Liver (tissue), 8 donors: ENCODE measurements at regions not wholly inside any gene's neighbourhood (a gene's known extent, or its start where the extent isn't known, plus 50 kb on each side); places are given as distances from the start of the nearest gene placed in this dataset.

ENCODE experiments used
- DNase-seq: peaks from one replicate; pipeline ENCODE4 v3.0.0-alpha.2; 2017; ENCODE audit warnings: low spot score
- H3K27ac ChIP-seq, 2 donors: one replicate each; pipeline ENCODE4 v1.7.0; 2013; ENCODE audit warnings: inconsistent platforms in 2 of 2, low read length in 2 of 2, control low read depth in 1 of 2, low read depth in 1 of 2, mild to moderate bottlenecking in 1 of 2
- H3K27me3 ChIP-seq, 4 donors: one replicate each; pipeline versions ENCODE4 v1.6.1 to v1.7.0; 2013; ENCODE audit warnings: low read length in 3 of 4, inconsistent platforms in 1 of 4, mild to moderate bottlenecking in 1 of 4, moderate library complexity in 1 of 4; ENCODE audit not compliant: control insufficient read depth in 4 of 4, insufficient read depth in 4 of 4
- H3K36me3 ChIP-seq, 4 donors: one replicate each; pipeline versions ENCODE4 v1.6.1 to v1.7.0; 2013; ENCODE audit warnings: low read length in 3 of 4, mild to moderate bottlenecking in 3 of 4, low read depth in 1 of 4, moderate library complexity in 1 of 4; ENCODE audit not compliant: control insufficient read depth in 4 of 4, insufficient read depth in 3 of 4
- H3K4me1 ChIP-seq, 4 donors: one replicate each; pipeline versions ENCODE4 v1.6.1 to v1.7.0; 2013; ENCODE audit warnings: low read length in 3 of 4, mild to moderate bottlenecking in 3 of 4, moderate library complexity in 1 of 4; ENCODE audit not compliant: control insufficient read depth in 4 of 4, insufficient read depth in 4 of 4
- H3K4me3 ChIP-seq, 3 donors: one replicate each; pipeline versions ENCODE4 v1.6.1 to v1.7.0; 2013; ENCODE audit warnings: low read length in 3 of 3, control low read depth in 1 of 3, low read depth in 1 of 3, mild to moderate bottlenecking in 1 of 3
- H3K9ac ChIP-seq, 2 donors: one replicate each; pipeline ENCODE4 v1.7.0; 2013; ENCODE audit warnings: low read length in 2 of 2, mild to moderate bottlenecking in 2 of 2, moderate library complexity in 2 of 2, control low read depth in 1 of 2, low read depth in 1 of 2
- H3K9me3 ChIP-seq, 4 donors: one replicate each; pipeline versions ENCODE4 v1.6.1 to v1.7.0; 2013; ENCODE audit warnings: low read length in 3 of 4; ENCODE audit not compliant: control insufficient read depth in 4 of 4
- EGR1 ChIP-seq, 2 donors: IDR thresholded peaks; 2 replicates each; pipeline ENCODE4 v1.6.1; 2016 to 2018; ENCODE audit warnings: antibody characterized with exemption in 2 of 2, low read depth in 2 of 2
- FOXA1 ChIP-seq: IDR thresholded peaks from 2 replicates; pipeline ENCODE4 v1.6.1; 2016; ENCODE audit warnings: antibody characterized with exemption
- FOXA2 ChIP-seq: IDR thresholded peaks from 2 replicates; pipeline ENCODE4 v1.6.1; 2016; ENCODE audit warnings: antibody characterized with exemption
- GABPA ChIP-seq, 2 donors: IDR thresholded peaks in 1 of 2; conservative IDR thresholded peaks in 1 of 2; 2 replicates each; pipeline ENCODE4 v1.6.1; 2016; ENCODE audit warnings: antibody characterized with exemption in 2 of 2, mild to moderate bottlenecking in 1 of 2, moderate library complexity in 1 of 2
- HNF4A ChIP-seq, 2 donors: conservative IDR thresholded peaks; 2 replicates each; pipeline ENCODE4 v1.6.1; 2016; ENCODE audit warnings: antibody characterized with exemption in 2 of 2, mild to moderate bottlenecking in 2 of 2
- HNF4G ChIP-seq: IDR thresholded peaks from 2 replicates; pipeline ENCODE4 v1.6.1; 2016; ENCODE audit warnings: antibody characterized with exemption
- JUND ChIP-seq, 2 donors: IDR thresholded peaks; 2 replicates each; pipeline ENCODE4 v1.6.1; 2016; ENCODE audit warnings: antibody characterized with exemption in 2 of 2
- MAX ChIP-seq: IDR thresholded peaks from 2 replicates; pipeline ENCODE4 v1.6.1; 2016; ENCODE audit warnings: antibody characterized with exemption
- NR2F2 ChIP-seq: IDR thresholded peaks from 2 replicates; pipeline ENCODE4 v1.6.1; 2016; ENCODE audit warnings: antibody characterized with exemption
- RAD21 ChIP-seq, 2 donors: IDR thresholded peaks; 2 replicates each; pipeline ENCODE4 v1.6.1; 2016; ENCODE audit warnings: antibody characterized with exemption in 2 of 2, mild to moderate bottlenecking in 2 of 2
- REST ChIP-seq: IDR thresholded peaks from 2 replicates; pipeline ENCODE4 v1.6.1; 2016; ENCODE audit warnings: antibody characterized with exemption, mild to moderate bottlenecking
- RXRA ChIP-seq, 2 donors: IDR thresholded peaks; 2 replicates each; pipeline ENCODE4 v1.6.1; 2017 to 2018; ENCODE audit warnings: antibody characterized with exemption in 2 of 2, mild to moderate bottlenecking in 1 of 2
- SP1 ChIP-seq: IDR thresholded peaks from 2 replicates; pipeline ENCODE4 v1.6.1; 2018; ENCODE audit warnings: antibody characterized with exemption, mild to moderate bottlenecking
- TAF1 ChIP-seq: conservative IDR thresholded peaks from 2 replicates; pipeline ENCODE4 v1.6.1; 2016; ENCODE audit warnings: antibody characterized with exemption, mild to moderate bottlenecking
- YY1 ChIP-seq: IDR thresholded peaks from 2 replicates; pipeline ENCODE4 v1.6.1; 2016; ENCODE audit warnings: antibody characterized with exemption, mild to moderate bottlenecking
- ZBTB33 ChIP-seq: IDR thresholded peaks from 2 replicates; pipeline ENCODE4 v1.6.1; 2016; ENCODE audit warnings: antibody characterized with exemption
- WGBS: extraction: QIAGEN DNeasy Blood & Tissue Kit; methylation state at CpG from one replicate; pipeline ENCODE4 v1.1.7; 2013; 5-methylcytosine and 5-hydroxymethylcytosine counted together
- TF ChIP-seq, protein P1 (sequence below): IDR thresholded peaks from 2 replicates; pipeline ENCODE4 v1.6.1; 2016; ENCODE audit warnings: antibody characterized with exemption
- TF ChIP-seq, protein P2 (sequence below): fragments of 150-350 bp; IDR thresholded peaks from 2 replicates; pipeline ENCODE4 v1.5.1; 2017; ENCODE audit warnings: improper control_type of control experiment, low read depth, low read length; ENCODE audit not compliant: missing input control
- donor health status: healthy.
- donor health status: healthy.
- donor health status: healthy.
- donor health status: healthy.
- donor health status: healthy.

DNA sequence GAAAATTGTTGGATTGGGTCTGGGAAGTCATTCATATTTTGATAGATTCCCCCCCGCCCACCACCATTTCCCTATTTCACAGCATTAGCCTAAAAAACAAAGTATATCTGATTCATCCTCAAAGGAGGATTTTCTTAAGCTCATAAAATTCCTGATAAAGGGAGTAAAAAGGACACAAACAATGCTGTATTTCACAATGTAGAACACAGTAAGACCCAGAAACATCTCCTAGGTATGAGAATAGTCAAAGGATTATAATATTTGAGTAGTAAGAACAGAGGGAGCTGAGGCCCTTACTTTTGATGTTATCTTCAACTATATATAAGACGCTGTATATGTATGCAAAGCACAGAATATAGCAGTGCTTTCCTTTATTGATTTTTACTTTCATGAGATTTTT, 225.3 kb downstream of the TGFB2 start:
- WGBS: 86% methylated on average over 2 of the region's 2 CpGs
- TF ChIP-seq GABPA (IDR thresholded peaks at IDR 0.05 in 1 of 2, conservative IDR thresholded peaks at IDR 0.05 in 1 of 2): no peak
- no peak for TF ChIP-seq HNF4A (conservative IDR thresholded peaks at IDR 0.05)
- no peak for TF ChIP-seq YY1
- no peak for TF ChIP-seq EGR1 (IDR thresholded peaks at IDR 0.05; ENCODE audit: low read depth in 2 of 2)
- TF ChIP-seq RAD21 (IDR thresholded peaks at IDR 0.05): no peak
- TF ChIP-seq NR2F2: no peak
- no peak for TF ChIP-seq ZBTB33
- no peak for TF ChIP-seq TAF1
- TF ChIP-seq MAX: no peak
- no peak for TF ChIP-seq FOXA2
- no peak for TF ChIP-seq FOXA1
- no peak for TF ChIP-seq JUND (IDR thresholded peaks at IDR 0.05)
- TF ChIP-seq RXRA (IDR thresholded peaks at IDR 0.05): no peak
- no peak for TF ChIP-seq HNF4G
- no peak for TF ChIP-seq REST
- no peak for TF ChIP-seq SP1
- TF ChIP-seq, protein P1, sequence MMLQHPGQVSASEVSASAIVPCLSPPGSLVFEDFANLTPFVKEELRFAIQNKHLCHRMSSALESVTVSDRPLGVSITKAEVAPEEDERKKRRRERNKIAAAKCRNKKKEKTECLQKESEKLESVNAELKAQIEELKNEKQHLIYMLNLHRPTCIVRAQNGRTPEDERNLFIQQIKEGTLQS: no peak
- no peak overlapping the region for H3K9ac ChIP-seq
- peaks cover 0 to 3% (median 0%) of the 10 kb centered on the region in 4 donors for H3K27me3 ChIP-seq
- H3K36me3 ChIP-seq: no peaks in the 10 kb centered on the region
- no peak overlapping the region for H3K27ac ChIP-seq
- no peak overlapping the region for H3K4me3 ChIP-seq
- DNase-seq: no peak
- H3K9me3 ChIP-seq: peaks cover 0 to 2% (median 0%) of the 10 kb centered on the region in 4 donors
- no peaks in the 10 kb centered on the region for H3K4me1 ChIP-seq

DNA sequence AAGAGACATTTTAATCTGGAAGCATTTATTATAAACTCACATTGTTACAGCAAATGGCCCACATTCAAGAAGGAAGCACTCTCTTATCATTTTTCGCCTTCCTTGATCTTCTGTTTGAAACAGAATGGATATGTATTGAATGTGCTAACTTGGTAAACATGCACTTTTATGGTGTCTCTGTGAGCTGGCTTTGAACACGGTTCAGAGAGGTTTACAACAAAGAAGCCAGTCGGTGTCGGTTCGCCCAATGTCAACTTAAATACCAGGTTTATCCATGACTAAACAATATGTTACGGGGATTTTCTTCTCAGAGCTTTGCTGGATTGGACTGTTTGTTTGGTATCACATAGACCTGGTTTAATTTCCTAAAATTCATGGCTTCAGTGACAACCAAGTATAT, 226.4 kb downstream of the TGFB2 start:
- H3K4me1 ChIP-seq: no peaks in the 10 kb centered on the region
- no peak for DNase-seq
- 83% methylated on average over 6 of the region's 6 CpGs for WGBS
- no peak for TF ChIP-seq EGR1 (IDR thresholded peaks at IDR 0.05; ENCODE audit: low read depth in 2 of 2)
- TF ChIP-seq RXRA (IDR thresholded peaks at IDR 0.05): no peak
- TF ChIP-seq TAF1: no peak
- no peak for TF ChIP-seq REST
- no peak for TF ChIP-seq FOXA2
- TF ChIP-seq, protein P2, sequence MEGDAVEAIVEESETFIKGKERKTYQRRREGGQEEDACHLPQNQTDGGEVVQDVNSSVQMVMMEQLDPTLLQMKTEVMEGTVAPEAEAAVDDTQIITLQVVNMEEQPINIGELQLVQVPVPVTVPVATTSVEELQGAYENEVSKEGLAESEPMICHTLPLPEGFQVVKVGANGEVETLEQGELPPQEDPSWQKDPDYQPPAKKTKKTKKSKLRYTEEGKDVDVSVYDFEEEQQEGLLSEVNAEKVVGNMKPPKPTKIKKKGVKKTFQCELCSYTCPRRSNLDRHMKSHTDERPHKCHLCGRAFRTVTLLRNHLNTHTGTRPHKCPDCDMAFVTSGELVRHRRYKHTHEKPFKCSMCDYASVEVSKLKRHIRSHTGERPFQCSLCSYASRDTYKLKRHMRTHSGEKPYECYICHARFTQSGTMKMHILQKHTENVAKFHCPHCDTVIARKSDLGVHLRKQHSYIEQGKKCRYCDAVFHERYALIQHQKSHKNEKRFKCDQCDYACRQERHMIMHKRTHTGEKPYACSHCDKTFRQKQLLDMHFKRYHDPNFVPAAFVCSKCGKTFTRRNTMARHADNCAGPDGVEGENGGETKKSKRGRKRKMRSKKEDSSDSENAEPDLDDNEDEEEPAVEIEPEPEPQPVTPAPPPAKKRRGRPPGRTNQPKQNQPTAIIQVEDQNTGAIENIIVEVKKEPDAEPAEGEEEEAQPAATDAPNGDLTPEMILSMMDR: no peak
- no peak for TF ChIP-seq NR2F2
- TF ChIP-seq, protein P1: no peak
- no peak for TF ChIP-seq ZBTB33
- TF ChIP-seq FOXA1: no peak
- no peak for TF ChIP-seq JUND (IDR thresholded peaks at IDR 0.05)
- TF ChIP-seq RAD21 (IDR thresholded peaks at IDR 0.05): no peak
- no peak for TF ChIP-seq GABPA (IDR thresholded peaks at IDR 0.05 in 1 of 2, conservative IDR thresholded peaks at IDR 0.05 in 1 of 2)
- TF ChIP-seq SP1: no peak

More for the DNA sequence above, 226.4 kb downstream of the TGFB2 start:
- H3K4me3 ChIP-seq: no peak overlapping the region
- H3K27me3 ChIP-seq: no peaks in the 10 kb centered on the region
- H3K36me3 ChIP-seq: no peaks in the 10 kb centered on the region
- H3K9me3 ChIP-seq: peaks cover 0 to 3% (median 0%) of the 10 kb centered on the region in 4 donors
- H3K27ac ChIP-seq: no peak overlapping the region
- no peak overlapping the region for H3K9ac ChIP-seq
